Right lobe of liver (tissue), 6 donors: ENCODE measurements at regions not wholly inside any gene's neighbourhood (a gene's known extent, or its start where the extent isn't known, plus 50 kb on each side); places are given as distances from the start of the nearest gene placed in this dataset.

Experiments
- ATAC-seq, 4 donors: fragments of 200-7000 bp; cut with Tn5 transposase; one replicate each; pipeline ENCODE4 v1.9.1; 2020; ENCODE audit warnings: mild to moderate bottlenecking in 4 of 4, moderate library complexity in 4 of 4
- DNase-seq, 3 donors: peaks; one replicate each; pipeline ENCODE4 v3.0.0-alpha.2; 2020
- H3K27ac ChIP-seq, 3 donors: fragments of 200-600 bp; one replicate each; pipeline ENCODE4 v1.8.0; 2022
- H3K27me3 ChIP-seq, 2 donors: fragments of 200-600 bp; one replicate each; pipeline ENCODE4 v1.8.0; 2022
- H3K36me3 ChIP-seq, 4 donors: fragments of 200-600 bp; sonication (generic) in 1 of 4; one replicate each; pipeline versions ENCODE4 v1.5.1 to v1.8.0; 2017 to 2022; ENCODE audit warnings: control low read depth in 1 of 4
- H3K4me1 ChIP-seq, 4 donors: fragments of 200-600 bp; sonication (generic) in 1 of 4; one replicate each; pipeline versions ENCODE4 v1.5.1 to v1.8.0; 2017 to 2022; ENCODE audit warnings: control low read depth in 1 of 4
- H3K4me3 ChIP-seq, 3 donors: fragments of 200-600 bp; one replicate each; pipeline ENCODE4 v1.8.0; 2022
- H3K9me3 ChIP-seq, 4 donors: fragments of 200-600 bp; sonication (generic) in 1 of 4; one replicate each; pipeline versions ENCODE4 v1.5.1 to v1.8.0; 2017 to 2022; ENCODE audit warnings: control low read depth in 1 of 4
- POLR2A ChIP-seq: fragments of 450-650 bp; IDR thresholded peaks from one replicate; pipeline ENCODE4 v1.6.1; 2017; ENCODE audit warnings: antibody characterized with exemption, mild to moderate bottlenecking
- WGBS: methylation state at CpG from one replicate; pipeline ENCODE4 v1.1.6; 2018; ENCODE audit warnings: low coverage, low lambda C conversion rate; ENCODE audit not compliant: insufficient coverage; ENCODE audit errors: missing lambda C conversion rate; 5-methylcytosine and 5-hydroxymethylcytosine counted together
- intact Hi-C, 2 donors: fragments of 100-400 bp; cut with DNase I; formaldehyde crosslinking; loops; one replicate each; pipeline versions ENCODE4 v1.11.2 to v1.14.1; 2022
- TF ChIP-seq, protein P1 (sequence below), 4 donors: fragments of 200-600 bp in 3 of 4; fragments of 450-650 bp in 1 of 4; IDR thresholded peaks; one replicate each; pipeline versions ENCODE4 v1.5.1 to v1.8.0; 2016 to 2022; ENCODE audit warnings: antibody characterized with exemption in 4 of 4, mild to moderate bottlenecking in 2 of 4
- donor health status: DM: no; HTN: yes; CAD: no.
- donor health status: DM: no; HTN: no; CAD: no.
- donor health status: DM: no; HTN: no; CAD: no.
- donor health status: DM: no; HTN: yes; CAD: no.
- donor health status: DM: no; HTN: yes; CAD: no.

DNA sequence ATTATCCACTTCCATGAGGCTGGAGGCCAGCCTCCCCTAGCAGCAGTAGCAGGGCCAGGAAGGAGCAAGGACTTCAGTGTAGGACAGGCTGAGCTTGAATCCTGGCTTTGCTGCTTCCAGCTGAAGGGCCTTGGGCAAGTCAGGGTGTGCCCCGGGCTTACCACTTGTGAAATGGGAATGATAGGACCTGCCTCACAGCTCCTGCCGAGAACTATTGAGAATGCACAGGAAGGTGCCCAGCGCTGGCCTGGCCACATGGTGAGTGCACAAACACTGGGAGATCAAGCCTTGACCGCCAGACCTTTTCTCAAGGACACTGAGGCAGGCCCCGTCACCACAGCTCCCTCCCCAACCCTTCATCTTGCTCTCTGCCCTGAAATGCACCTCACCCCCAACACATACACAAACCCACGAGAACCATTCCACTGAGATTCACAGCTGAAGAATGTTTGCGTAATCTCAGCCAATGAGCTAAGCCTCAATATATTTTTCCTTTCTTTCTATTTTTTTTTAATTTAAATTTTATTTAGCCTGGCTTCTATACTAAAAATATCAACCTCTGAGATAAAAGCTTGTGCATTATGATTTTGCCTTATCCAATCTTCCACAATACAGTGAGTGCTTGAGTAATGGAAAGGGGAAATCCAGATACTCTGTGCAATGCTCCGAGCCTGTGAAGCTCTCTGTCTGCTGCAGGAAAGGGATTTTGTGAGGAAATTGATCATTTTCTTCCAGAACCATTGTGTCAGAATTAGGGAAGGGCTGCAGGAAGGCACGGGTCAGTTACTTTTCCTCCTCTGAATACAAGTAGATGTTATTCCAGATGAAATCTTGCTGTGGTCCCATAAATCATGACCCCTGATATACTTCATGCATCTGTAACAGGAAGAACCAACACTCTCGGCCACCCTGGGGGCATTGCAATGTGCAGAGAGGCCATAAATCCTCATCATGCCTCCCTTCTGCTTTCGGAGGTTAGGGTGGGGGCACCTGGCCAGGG is 193.9 kb downstream of the TLE3 start:
- H3K36me3 ChIP-seq = no peaks in the 10 kb centered on the region
- H3K4me1 ChIP-seq = no peaks in the 10 kb centered on the region
- TF ChIP-seq POLR2A = no peak
- TF ChIP-seq, protein P1, sequence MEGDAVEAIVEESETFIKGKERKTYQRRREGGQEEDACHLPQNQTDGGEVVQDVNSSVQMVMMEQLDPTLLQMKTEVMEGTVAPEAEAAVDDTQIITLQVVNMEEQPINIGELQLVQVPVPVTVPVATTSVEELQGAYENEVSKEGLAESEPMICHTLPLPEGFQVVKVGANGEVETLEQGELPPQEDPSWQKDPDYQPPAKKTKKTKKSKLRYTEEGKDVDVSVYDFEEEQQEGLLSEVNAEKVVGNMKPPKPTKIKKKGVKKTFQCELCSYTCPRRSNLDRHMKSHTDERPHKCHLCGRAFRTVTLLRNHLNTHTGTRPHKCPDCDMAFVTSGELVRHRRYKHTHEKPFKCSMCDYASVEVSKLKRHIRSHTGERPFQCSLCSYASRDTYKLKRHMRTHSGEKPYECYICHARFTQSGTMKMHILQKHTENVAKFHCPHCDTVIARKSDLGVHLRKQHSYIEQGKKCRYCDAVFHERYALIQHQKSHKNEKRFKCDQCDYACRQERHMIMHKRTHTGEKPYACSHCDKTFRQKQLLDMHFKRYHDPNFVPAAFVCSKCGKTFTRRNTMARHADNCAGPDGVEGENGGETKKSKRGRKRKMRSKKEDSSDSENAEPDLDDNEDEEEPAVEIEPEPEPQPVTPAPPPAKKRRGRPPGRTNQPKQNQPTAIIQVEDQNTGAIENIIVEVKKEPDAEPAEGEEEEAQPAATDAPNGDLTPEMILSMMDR (IDR thresholded peaks at IDR 0.05) = no peak
- DNase-seq (no peak), ATAC-seq (no peak)
- WGBS = 51% methylated on average over 6 of the region's 11 CpGs
- H3K27ac ChIP-seq = no peak overlapping the region
- H3K9me3 ChIP-seq = no peaks in the 10 kb centered on the region
- H3K4me3 ChIP-seq = no peak overlapping the region
- intact Hi-C loops = no loop called here
- no peaks in the 10 kb centered on the region for H3K27me3 ChIP-seq

DNA sequence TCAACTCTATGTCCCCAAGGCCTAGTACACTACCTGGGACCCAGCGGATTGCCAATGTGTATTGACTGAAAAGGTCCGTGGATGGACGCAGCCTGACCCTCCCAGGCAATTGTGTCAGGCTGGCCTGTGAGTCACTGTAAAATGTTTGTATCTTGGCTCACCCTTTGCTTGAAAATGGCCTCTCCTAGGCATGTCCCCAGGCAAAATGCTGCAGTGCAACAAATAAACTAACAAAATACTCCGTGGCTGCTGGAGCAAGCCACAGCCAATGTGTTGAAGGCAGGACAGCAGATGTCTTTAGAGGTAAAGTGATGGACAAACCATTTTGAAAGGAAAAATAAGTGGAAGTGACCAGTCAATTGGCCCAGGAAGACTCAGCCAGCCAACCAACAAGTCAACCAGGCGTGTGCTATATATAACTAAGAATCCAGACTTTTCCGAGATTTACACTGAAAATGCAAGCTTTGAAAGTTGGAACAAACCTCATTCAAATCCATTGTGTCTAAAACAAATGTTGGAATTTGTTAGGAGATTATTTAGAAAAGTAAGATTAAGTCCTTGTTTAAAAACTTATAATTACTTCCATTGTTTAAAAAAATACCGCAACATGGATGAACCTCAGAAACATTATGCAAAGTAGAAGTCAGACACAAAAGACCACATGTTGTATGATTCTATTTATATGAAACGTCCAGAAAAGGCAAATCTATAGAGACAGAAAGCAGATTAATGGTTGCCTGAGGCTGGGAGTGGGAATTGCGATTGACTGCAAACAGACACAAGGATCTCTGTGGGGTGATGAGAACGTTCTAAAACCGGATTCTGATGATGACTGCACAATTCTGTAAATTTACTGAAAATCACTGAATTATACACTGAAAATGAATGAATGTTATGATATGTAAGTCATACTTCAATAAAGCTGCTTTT is 191.2 kb downstream of the TLE3 start:
- Histone ChIP-seq H3K4me3 (no peak overlapping the region), H3K4me1 (no peaks in the 10 kb centered on the region), H3K36me3 (no peaks in the 10 kb centered on the region), H3K9me3 (no peaks in the 10 kb centered on the region), H3K27ac (no peak overlapping the region), H3K27me3 (no peaks in the 10 kb centered on the region)
- TF ChIP-seq POLR2A = no peak
- TF ChIP-seq, protein P1 (IDR thresholded peaks at IDR 0.05) = no peak
- DNase-seq (no peak), ATAC-seq (no peak)
- 63% methylated on average over 9 of the region's 11 CpGs for WGBS
- intact Hi-C loops = no loop called here

DNA sequence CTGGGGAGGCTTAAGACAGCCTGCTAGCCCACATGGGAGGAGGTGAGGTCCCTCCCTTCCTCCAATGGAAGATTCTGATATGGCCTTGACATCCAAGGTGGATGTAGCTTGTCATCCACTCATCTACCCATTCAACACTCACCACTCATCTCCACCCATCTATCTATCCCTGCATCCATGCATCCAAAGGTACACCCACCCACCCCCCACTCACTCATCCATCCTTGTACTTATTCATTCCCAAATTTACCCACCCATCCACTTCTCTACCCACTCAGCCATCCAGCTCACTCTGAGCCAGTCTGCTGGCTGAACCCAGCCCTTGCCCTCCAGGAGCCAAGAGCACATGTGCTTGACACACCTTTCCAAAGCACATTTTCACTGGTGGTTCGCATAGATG is 189.7 kb downstream of the TLE3 start:
- no peak overlapping the region for H3K27ac ChIP-seq
- intact Hi-C loops = no loop called here
- H3K36me3 ChIP-seq = no peaks in the 10 kb centered on the region
- H3K4me1 ChIP-seq = no peaks in the 10 kb centered on the region
- no peaks in the 10 kb centered on the region for H3K9me3 ChIP-seq
- 83% methylated on average over 1 of the region's 1 CpG for WGBS
- ATAC-seq = no peak
- TF ChIP-seq, protein P1 (IDR thresholded peaks at IDR 0.05) = no peak
- no peak for TF ChIP-seq POLR2A
- H3K27me3 ChIP-seq = no peaks in the 10 kb centered on the region
- DNase-seq = no peak
- H3K4me3 ChIP-seq = no peak overlapping the region

DNA sequence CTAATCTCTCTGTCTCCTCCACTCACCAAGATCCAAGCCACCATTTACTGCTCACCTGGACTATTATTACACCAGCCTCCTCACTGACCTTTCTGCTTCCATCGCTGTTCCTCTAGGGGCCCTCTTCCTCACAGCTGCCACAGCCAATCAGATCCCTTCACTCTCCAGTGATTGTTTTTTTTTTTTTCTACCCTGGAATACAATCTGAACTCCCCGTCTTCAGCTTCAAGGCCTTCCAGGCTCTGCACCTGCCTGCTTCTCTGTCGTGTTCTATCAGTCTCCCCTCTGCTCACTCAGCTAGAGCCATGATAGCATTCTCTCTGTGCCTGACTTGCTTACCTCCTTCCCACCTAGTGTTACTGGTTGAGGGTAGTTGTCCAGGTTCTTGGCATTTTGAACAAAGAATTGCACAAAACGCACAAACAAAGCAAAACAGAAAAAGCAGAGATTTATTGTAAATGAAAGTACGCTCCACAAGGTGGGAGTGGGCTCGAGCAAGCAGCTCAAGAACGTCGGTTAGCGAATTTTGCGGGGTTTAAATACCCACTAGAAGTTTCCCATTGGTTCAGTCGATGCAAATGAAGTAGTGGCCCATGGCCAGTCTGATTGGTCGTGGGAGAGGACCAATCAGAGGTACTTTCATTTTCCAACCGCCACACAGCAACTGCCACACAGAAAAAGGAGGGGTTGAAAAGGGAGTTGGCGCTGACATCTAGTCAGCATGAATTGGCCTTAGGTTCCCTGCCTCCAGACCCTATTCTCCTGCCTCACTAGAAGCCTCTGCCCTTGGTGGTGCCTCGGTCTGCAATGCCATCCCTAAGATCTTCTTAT is 188.9 kb downstream of the TLE3 start:
- Histone ChIP-seq H3K9me3 (no peaks in the 10 kb centered on the region), H3K4me3 (no peak overlapping the region), H3K27me3 (no peaks in the 10 kb centered on the region), H3K4me1 (no peaks in the 10 kb centered on the region), H3K27ac (no peak overlapping the region), H3K36me3 (no peaks in the 10 kb centered on the region)
- TF ChIP-seq, protein P1 (IDR thresholded peaks at IDR 0.05) = no peak
- TF ChIP-seq POLR2A = no peak
- no peak for ATAC-seq
- 66% methylated on average over 13 of the region's 15 CpGs for WGBS
- no peak for DNase-seq
- intact Hi-C loops = no loop called here
